ENCODE measurements at regions not wholly inside any gene's neighbourhood (a gene's known extent, or its start where the extent isn't known, plus 50 kb on each side); places are given as distances from the start of the nearest gene placed in this dataset.

- no peak overlapping the region for H3K27ac Mint-ChIP-seq
- no peaks in the 10 kb centered on the region; the same call in 1 of the 2 replicates for H3K27me3 Mint-ChIP-seq (ENCODE audit: low read depth)
- Histone ChIP-seq H3K14ac (ENCODE audit: insufficient read depth, low read length) (no peak overlapping the region), H3K4ac (ENCODE audit: low read depth, low read length) (no peak overlapping the region), H3K27me3 (ENCODE audit: insufficient read depth, low read length) (no peaks in the 10 kb centered on the region), H2AFZ (ENCODE audit: low read length) (no peak overlapping the region), H3K4me2 (ENCODE audit: insufficient read depth, insufficient read length, low read length) (no peak overlapping the region), H3K9me3 (ENCODE audit: control insufficient read depth, low read depth, low read length) (no peaks in the 10 kb centered on the region), H2BK12ac (ENCODE audit: insufficient read length, low read depth, low read length) (no peak overlapping the region), H4K91ac (ENCODE audit: insufficient read length, low read depth, low read length) (no peak overlapping the region), H4K5ac (ENCODE audit: insufficient read length, low read depth, low read length) (no peak overlapping the region), H3K23ac (ENCODE audit: insufficient read length, low read depth, low read length) (no peak overlapping the region), H2AK5ac (ENCODE audit: insufficient read length, low read length) (no peak overlapping the region), H3K79me2 (ENCODE audit: insufficient read depth, low read length) (no peaks in the 10 kb centered on the region), H2BK15ac (ENCODE audit: low read depth, low read length) (no peak overlapping the region), H3K56ac (ENCODE audit: insufficient read length, low read depth, low read length) (no peak overlapping the region), H2BK20ac (ENCODE audit: low read depth, low read length, poor library complexity, severe bottlenecking) (no peak overlapping the region), H3K79me1 (ENCODE audit: insufficient read depth, low read depth, low read length, poor library complexity, severe bottlenecking) (no peaks in the 10 kb centered on the region), H4K8ac (replicated peaks; ENCODE audit: insufficient read length, low read depth, low read length) (no peak overlapping the region), H4K20me1 (ENCODE audit: control insufficient read depth, insufficient read depth, insufficient read length) (no peaks in the 10 kb centered on the region), H3T11ph (ENCODE audit: low read length) (no peak overlapping the region), H2BK5ac (ENCODE audit: insufficient read length, low read length) (no peak overlapping the region), H3K9ac (ENCODE audit: extremely low read depth, insufficient read length, low read length) (no peak overlapping the region), H2BK120ac (ENCODE audit: low read depth, low read length, poor library complexity, severe bottlenecking) (no peak overlapping the region), H3K18ac (ENCODE audit: insufficient read length, low read depth, low read length) (no peak overlapping the region), H3K4me1 (ENCODE audit: insufficient read depth, low read length) (no peaks in the 10 kb centered on the region), H3K23me2 (ENCODE audit: insufficient read length, low read depth, low read length, poor library complexity, severe bottlenecking) (no peaks in the 10 kb centered on the region), H3K27ac (ENCODE audit: insufficient read length, low read depth, low read length) (no peak overlapping the region)
- no peaks in the 10 kb centered on the region for H3K9me3 Mint-ChIP-seq
- no peak for TF ChIP-seq CTCF (conservative IDR thresholded peaks at IDR 0.05)
- no peaks in the 10 kb centered on the region; a peak in 1 of 4 replicates for H3K4me1 Mint-ChIP-seq
- no CpG with 5 or more reads among the region's 1 CpG for WGBS (ENCODE audit: extremely low coverage, insufficient read length, low lambda C conversion rate)
- no peak overlapping the region for H3K4me3 Mint-ChIP-seq
- H3K36me3 Mint-ChIP-seq (ENCODE audit: insufficient read depth in 1 of 3, low read depth in 3 of 3), result no peaks in the 10 kb centered on the region
- DNase-seq, result no peak
Observed at GRCh38 chr4:59979061-59979460, 1221.1 kb upstream of the ADGRL3 start.

Data from H9 (cell line).